GM19463 (cell line): ENCODE measurements at regions not wholly inside any gene's neighbourhood (a gene's known extent, or its start where the extent isn't known, plus 50 kb on each side); places are given as distances from the start of the nearest gene placed in this dataset.

Source experiments
- ATAC-seq: cut with Tn5 transposase; IDR thresholded peaks from one replicate; pipeline ENCODE4 v1.9.1; 2021; ENCODE audit warnings: mild to moderate bottlenecking, moderate library complexity; ENCODE audit not compliant: unreplicated experiment

DNA sequence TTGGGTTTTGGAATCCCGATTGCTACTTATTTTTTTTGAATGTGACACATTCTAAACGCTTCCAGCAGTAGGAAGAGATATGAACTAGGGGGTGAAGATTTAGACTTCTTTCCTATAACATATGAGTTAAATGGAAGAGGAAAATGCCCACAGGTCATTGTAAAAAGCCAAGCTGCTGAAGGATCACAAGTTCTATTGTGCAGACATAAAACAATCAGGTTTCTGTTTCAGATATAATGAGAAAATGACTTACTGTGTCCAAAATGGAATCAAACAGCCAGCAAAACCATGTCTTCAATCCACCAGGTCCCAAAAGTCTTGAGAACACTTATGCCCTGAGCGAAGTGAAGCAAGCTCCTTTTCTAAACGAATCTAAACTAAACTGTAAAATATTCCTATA, 157.0 kb upstream of the SOX9 start:
- ATAC-seq = no peak

DNA sequence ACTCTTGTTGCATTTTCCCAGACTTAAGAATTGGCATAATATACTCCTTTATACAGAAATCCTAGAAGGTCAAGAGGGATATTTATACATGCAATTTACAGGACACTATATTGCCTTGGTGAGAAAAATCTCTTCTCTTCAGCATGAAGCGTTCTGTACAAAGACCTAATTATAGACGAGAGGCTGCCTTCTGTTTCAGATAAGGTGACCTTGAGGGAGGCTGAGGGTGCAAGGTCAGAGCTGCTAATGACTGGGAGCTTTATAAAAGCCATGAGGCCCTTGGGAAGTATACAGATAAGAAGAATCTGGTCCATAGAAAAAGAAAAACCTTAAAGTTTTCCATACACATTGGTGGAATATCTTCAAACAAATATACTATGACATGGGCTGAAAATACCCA, 156.3 kb upstream of the SOX9 start:
- no peak for ATAC-seq

DNA sequence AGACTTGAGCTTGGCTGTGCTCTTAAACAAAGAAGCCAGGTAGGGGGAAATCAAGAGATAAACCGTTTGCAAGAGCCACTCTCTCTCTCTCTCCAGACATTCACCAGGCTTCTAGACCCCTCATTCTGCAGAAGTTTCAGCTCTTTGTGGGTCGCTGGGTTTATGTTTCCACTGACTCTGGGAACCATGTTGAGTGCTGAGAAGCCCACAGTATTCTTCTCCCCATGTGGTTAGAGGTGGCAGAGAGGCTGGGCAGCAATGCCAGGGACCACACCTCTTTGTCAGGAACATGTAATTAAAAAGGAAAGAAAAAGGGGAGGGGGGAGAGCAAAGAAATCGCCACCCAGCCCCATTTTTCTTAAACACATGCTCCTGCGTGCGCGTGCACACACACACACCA, 154.8 kb upstream of the SOX9 start:
- no peak for ATAC-seq

DNA sequence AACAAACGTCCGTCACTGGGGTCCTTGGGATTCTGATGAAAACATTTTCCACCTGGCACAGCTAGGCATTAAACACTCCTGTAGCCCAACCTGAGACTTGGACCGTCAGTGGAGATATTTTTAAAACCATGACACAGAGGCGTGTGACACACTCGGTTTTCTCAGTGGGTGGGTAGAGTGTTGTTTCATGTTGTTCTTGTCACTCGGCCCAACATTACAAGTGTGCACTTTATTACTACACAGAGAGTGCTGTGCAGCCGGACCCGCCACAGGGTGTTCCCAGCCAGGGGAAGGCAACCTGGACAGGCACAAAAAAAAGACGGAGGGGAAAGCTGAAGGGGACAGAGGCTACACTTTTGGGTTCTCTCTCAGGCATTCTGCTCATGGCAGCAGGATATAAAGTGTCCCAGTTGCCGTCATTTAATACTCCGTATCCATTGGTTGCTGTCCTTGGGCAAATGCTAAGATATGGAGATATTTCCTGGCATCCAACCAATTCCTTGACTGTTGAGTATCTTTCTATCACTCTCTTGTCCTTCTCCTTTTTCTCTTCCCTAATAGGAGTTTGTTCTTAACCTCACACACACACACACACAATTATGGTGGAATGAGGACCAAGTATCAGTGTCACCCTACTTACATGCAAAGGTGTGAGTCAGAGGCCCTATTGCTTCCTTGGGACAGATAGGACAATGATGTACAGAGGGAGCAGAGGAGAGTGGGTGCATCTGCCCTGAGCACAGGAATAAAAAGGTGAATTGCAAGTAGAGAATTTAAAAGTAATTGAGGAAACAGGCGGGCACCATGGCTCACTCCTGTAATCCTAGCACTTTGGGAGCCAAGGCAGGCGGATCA, 154.1 kb upstream of the SOX9 start:
- ATAC-seq = no peak

DNA sequence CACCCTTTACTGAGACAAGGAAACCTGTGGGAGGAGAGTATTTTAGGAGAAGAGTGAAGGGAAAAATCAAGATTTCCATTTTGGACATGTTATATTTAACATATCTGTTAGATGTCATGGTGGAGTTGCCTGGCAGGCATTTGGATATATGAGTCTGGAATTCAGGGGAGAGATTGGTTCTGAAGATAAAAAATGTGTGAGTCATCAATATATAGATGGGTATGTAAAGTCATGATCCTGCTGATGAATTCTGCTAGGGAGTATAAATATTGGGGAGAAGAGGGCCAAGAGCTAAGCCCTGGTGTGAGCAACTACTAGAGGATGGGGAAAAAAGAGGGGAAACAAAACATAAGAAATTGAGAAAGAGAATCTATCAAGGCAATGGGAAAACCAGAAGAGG, 151.3 kb upstream of the SOX9 start:
- ATAC-seq = no peak

DNA sequence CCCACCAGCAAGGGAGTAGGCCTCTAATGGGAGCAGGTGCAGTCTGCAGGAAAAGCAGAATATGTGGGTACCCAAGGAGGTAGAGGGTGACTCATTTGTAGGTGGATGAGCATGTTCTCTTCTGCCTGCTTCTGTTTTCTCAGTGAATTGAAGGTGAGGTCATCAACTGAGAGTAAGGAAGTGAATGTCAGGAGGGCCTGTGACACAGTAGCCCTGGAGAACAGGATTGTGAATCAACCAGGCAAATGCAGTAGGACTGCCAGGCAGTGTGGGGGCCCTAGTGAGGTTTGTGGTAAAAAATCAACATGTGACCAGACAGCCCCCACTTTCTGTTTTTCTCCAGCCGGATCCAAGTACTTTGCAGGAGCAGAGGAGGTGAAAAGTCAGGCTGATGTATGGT, 150.5 kb upstream of the SOX9 start:
- ATAC-seq = peak; percentile 88

DNA sequence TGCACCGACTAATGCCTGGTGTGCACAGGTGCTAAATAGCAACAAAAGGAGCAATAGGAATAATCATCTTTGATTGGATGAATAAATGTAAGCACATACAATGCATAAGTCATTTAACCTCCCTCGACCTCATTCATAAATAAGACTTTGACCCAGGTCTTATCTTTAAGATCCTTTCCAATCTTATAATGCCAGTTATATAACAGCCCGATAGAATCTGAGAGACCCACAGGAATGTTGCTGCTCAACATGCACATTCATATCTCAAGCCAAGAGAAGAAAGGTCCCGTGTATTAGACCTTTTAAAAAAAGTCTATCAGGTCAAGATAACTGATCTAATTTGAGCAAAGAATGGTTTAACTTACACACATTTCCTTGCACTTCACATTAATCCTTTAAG, 146.8 kb upstream of the SOX9 start:
- no peak for ATAC-seq

DNA sequence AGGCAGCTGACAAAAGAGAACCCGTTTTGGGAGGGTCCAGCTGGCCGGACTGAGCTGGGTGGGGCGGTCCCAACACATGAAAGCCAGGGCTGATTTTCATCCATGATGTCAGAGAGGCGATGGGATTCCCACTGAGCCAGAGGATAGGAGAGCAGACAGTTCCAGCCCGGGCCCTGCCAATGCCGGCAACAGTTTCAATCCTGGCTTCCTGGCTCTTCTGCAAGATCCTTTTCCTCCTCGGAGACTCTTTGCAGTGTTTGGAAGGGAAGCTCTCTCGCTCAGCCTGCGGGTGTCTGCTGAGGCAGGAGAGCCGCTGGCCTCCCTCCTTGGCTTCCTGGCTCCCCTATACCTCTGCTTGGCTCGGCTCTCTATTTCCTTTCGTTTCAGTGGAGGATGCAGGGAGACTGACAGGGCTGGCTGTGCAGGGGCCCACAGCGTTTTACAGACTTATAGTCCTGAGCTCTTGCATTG, 145.5 kb upstream of the SOX9 start:
- ATAC-seq = no peak

DNA sequence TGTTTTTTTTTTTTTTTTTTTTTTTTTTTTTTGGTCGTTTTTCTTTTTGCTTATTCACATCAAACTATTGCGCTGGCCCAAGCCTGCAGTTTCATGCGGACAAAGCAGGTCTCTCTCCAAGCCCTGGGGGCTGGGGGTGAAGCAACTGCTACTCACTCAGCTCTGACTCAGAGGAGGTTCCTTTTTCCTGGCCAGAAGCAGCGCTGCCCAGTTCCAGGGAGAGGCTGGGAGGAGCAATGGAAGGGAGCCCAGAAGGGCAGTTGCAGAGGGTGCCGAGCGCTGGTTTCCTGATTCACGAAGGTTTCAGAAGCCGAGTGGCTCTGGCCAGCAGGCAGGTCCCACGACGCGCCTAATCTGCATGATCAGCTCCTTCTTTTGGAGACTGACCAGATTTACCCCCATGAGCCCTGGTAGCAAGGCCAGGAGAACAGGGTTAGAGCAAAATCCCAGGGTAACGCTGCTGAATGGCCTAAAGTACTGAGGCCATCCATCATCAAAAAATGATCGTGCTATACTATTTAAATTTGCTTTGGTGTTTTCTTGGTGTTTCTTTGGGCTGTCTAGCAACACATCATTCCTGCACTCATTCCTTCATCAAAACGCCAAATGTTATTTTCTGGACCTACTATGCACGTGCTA, 144.7 kb upstream of the SOX9 start:
- no peak for ATAC-seq

DNA sequence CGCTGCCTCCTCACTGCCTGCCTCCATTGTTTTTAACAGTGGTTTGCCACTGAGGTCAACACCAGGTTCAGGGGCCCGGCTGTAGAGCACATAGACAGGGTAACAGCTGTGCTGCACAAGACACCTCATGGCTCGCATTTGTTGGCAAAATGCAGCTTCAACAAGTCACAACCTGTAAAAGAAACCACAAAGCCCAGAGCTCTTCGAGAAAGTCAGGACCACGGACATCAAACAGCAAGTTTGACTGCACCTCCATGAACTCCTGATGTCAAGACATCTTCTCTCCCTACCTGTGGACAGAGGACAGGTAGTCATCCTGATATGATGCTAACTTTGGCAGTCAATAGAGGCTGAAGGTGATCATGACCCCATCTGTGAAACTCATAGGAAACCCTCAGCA, 142.4 kb upstream of the SOX9 start:
- ATAC-seq = no peak

DNA sequence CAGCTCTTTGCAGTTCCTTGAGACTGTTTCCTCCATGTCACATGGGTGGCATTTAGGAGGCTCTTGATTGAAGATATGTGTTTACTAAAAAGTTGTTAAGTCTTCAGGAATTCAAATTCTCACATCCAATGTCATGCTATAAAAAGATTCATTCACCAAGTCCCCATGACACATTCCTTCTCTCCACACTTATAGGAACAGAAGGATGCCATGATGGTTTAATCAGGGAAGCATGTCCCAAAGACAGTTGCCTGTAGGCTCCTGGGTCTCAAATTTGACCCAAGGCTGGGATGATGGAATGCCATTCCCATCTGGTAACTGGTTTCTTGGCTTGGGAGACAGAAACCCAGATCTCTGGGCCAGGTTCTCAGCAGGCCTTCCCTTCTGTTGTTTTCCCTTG, 140.6 kb upstream of the SOX9 start:
- ATAC-seq = no peak

DNA sequence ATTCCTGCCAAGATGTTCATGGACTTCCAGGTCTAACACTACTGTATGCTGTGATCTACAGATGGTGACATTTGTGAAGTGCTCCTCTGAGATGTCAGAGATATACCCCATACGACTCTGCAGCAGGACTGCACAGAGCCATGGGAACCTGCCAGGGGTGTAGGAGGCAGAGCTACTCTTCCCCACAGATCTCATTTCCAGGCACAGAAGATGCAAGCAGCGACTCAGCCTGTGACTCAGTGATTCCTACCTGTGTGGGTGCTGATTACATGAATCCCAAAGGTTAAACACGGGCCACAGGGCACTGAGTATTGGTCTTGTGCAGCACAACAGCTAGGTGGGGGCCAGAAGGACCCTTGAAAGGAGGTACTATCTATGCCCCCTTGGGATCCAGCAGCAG, 137.0 kb upstream of the SOX9 start:
- ATAC-seq = no peak

DNA sequence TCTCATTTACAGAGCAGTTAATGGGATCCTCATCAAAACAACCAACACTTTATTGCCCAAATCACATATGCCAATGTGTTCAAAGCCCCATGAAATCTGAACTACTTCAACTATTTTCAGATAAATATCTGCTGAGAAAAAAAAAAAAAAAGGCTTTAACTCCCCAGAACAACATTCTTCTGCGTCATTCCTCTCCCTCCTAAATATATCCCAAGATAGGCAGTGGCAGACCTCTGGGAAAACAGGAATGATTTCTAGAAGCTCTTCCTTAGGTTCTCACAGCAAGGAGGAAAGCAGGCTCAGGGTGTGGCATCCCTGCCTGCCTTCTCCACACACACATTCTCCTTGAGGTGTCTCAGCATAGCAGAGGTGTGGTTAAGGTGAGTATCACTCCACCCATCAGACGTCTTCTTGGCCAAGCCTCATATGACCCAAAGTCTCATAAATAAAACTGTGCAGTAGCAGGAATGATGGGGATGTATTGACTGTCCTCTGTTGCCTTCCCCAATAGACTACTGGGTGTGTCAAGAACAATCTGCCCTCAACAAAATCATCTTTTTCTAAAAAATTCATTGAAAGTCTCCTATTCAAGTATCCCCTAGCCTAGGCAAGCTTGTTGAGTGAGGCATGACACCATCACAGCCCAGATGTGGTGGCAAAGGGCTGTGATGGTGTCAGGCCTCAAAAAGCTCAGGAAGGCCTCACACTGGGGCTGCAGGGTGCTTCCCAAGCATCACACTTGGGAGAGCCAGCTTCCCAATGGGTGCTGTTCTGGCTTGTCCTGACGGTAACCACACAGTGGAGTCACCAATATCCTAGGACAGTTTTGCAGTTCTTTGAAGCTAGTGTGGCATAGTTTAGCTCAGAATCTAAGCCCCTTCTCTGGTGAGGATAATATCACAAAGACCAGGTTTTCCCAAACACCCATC, 135.4 kb upstream of the SOX9 start:
- ATAC-seq = no peak

DNA sequence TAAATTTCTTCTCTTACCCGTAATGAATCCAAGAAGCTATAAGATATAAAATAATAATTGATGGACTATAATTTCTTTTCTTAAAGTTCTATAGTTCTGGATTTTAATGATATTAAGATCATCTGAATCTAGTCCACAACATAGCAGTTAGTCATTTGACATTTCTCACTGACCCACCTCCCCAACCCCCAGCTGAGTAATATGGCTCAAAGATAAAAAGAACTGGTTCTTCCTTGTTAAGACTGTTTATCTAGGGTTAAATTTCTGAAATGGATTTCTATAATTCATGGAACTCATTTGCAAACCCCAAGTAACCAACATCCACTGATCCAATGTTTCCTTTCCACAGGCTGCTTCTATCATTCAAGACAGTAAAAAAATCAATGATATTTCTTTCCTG, 133.9 kb upstream of the SOX9 start:
- ATAC-seq = no peak

DNA sequence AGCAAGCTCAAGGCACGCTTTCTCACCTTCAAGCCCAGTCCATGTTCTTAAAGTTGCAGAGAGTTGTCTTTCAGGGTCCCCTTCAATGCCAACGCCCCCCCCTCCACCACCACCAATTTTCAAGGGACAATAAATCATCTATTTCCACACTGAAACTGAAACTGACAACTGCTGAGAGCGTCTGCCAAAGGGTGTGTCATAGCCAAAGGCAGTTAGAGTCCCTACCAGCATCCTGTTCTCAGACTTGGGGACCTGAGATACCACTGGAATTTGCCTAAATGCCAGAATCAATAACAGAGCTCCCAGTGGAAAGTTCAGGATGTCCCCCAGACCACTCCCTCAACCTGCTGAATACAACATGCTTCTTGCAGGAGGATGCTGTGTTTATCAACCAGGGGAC, 133.2 kb upstream of the SOX9 start:
- peak; percentile 82 for ATAC-seq

DNA sequence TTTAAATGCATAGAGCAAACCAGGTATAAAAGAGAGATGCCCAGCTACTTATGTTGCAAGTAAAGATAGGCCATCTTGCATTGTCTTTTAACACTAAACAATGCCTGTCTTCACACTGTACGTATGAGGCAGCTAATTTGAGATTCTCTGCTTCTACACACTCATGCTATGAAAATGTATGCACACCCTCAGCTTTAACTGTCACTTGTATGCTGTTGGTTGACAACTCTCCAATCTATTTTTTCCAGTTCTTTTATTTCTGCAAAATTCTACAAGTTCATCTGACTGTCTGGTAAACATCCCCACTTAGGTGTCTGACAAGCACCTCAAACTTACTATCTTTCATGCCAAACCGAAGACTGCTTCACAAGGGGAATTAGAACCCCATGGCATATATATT, 131.7 kb upstream of the SOX9 start:
- ATAC-seq = no peak

DNA sequence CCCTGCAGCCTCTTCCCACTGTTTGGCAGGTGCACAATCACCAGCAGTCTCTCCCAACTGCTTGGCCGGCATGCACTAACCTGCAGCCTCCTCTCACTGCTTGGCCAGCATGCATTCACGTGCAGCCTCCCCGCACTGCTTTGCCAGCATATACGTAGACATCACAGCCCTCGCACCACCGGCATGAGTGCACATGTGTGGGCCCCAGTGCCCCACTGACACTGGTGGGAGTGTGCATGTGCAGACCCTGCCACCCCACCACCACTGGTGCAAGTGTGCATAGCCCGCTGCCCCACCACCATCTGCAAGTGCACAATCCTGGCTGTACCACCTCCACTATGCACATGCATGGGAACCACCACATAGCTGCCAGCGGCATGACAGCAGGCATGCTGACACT, 127.5 kb upstream of the SOX9 start:
- ATAC-seq = no peak

DNA sequence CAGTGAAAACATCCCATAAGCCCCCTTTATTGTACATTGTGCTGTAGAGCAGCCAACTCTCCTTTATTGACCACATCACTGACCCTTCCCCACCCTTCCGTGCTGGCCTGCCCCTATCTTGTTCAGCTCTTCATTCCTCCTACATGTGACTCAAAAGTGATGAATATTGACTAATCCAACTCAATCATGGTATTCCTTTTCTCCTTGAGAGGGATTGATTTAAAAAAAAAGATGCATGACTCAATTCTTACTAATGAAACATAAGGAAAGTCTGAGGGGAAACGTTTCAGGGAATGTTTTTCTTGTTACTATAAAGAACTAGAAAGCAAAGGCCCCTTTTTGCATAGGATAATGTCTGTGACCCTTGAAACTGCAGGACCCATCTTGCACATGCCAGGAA, 125.2 kb upstream of the SOX9 start:
- ATAC-seq = no peak

DNA sequence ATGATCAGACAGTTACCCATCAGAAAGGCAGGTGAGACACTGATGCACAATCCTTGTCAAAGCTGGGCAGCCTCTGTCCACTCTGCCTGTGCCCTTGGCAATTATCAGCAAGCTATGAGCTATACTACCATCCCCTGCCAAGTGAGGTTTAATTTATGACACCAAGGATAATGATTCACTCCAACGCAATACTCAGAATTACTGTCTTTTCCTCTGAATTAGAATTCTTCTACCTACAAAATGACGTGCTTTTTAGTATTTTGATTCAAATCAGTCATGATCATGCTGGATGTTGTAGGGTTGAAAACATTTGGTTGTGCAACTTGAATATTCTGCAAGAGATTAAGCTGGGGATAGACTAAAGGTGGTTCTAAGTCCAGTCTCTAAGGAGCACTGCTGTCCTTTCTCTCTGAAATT, 116.8 kb upstream of the SOX9 start:
- no peak for ATAC-seq

DNA sequence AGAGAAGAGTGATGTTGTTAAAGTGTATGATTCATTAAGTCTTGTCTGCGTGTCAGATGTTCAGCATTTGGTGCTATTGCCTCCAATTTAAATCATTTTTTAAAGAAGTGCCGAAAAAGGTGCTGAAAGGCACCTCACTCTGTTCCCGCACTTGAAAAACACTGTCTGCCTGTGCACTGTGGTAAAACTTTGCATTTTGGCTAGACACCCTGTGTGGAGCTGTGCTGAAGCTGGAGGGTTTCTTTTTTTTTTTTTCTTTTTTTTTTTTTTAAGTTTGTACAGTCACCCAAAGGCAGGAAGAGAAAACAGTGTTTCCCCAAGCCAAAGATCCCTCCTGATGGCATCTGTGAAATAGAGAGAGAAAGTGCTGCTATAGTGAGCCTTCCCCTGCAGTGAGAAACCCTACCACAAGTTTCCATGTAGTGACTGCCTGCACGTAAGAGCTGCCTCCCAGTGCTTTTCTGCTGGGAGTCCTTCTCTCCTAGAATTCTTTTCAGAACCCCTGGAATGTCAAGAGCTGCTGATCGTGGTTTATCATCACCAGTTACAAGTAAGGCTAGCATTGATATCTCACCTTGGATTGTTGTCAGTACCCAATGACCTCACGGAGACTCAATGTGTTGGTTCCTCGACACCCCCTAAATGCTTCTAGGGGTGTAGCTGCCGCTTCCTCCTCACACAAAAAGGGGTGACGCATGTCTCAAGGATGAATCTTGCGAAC, 116.0 kb upstream of the SOX9 start:
- peak; percentile 52 for ATAC-seq
